Epithelial cell of esophagus (primary cell): ENCODE measurements at regions not wholly inside any gene's neighbourhood (a gene's known extent, or its start where the extent isn't known, plus 50 kb on each side); places are given as distances from the start of the nearest gene placed in this dataset.
A peak's percentile ranks its signal among the peaks of the same experiment; 100 is the strongest.

Experiments
- DNase-seq: peaks from one replicate; pipeline ENCODE4 v3.0.0; 2010; ENCODE audit warnings: low read depth
- H3K4me3 ChIP-seq: 2 replicates; pipeline ENCODE4 v1.5.1; 2011; ENCODE audit warnings: mild to moderate bottlenecking, low read length, control low read depth
- CTCF ChIP-seq: IDR thresholded peaks from 2 replicates; pipeline ENCODE4 v1.5.1; 2011; ENCODE audit warnings: low read depth, mild to moderate bottlenecking, low read length, control low read depth, inconsistent platforms; ENCODE audit not compliant: insufficient read depth; ENCODE audit errors: missing control alignments

- H3K4me3 ChIP-seq, result no peak overlapping the region
- no peak for TF ChIP-seq CTCF
- DNase-seq, result peak; percentile 2
These were observed 357.0 kb upstream of the PRMT6 start for GRCh38 chr1:106699433-106699832.

- no peak for TF ChIP-seq CTCF
- H3K4me3 ChIP-seq, result no peak overlapping the region
- peak; percentile 26 for DNase-seq
These were observed 356.3 kb upstream of the PRMT6 start for GRCh38 chr1:106700211-106700610.

GRCh38 chr1:106705971-106706370 is 350.5 kb upstream of the PRMT6 start:
- DNase-seq, result no peak
- H3K4me3 ChIP-seq, result no peak overlapping the region
- TF ChIP-seq CTCF, result no peak

GRCh38 chr1:106717591-106717990 is 338.9 kb upstream of the PRMT6 start:
- no peak for TF ChIP-seq CTCF
- no peak overlapping the region for H3K4me3 ChIP-seq
- DNase-seq, result no peak

GRCh38 chr1:106721790-106722189 is 334.7 kb upstream of the PRMT6 start:
- no peak for TF ChIP-seq CTCF
- DNase-seq, result no peak
- no peak overlapping the region for H3K4me3 ChIP-seq

GRCh38 chr1:106722466-106722865 is 334.0 kb upstream of the PRMT6 start:
- no peak overlapping the region for H3K4me3 ChIP-seq
- no peak for TF ChIP-seq CTCF
- DNase-seq, result no peak

- DNase-seq, result no peak
- H3K4me3 ChIP-seq, result no peak overlapping the region
These were observed 329.3 kb upstream of the PRMT6 start for GRCh38 chr1:106727171-106727570.

More at GRCh38 chr1:106727171-106727570, 329.3 kb upstream of the PRMT6 start:
- TF ChIP-seq CTCF, result no peak
